ENCODE measurements at regions not wholly inside any gene's neighbourhood (a gene's known extent, or its start where the extent isn't known, plus 50 kb on each side); places are given as distances from the start of the nearest gene placed in this dataset.

GRCh38 chrX:69000877-69001276 lies 164.4 kb downstream of the PJA1 start:
- Histone ChIP-seq H3K36me3 (ENCODE audit: control insufficient read depth, insufficient read depth, low read length) (no peaks in the 10 kb centered on the region), H2AFZ (replicated peaks; ENCODE audit: low read length, poor library complexity) (no peak overlapping the region), H3K56ac (ENCODE audit: extremely low read depth, insufficient read depth, low read length) (no peak overlapping the region), H4K91ac (ENCODE audit: insufficient read depth, low read depth, low read length) (no peak overlapping the region), H3K23ac (ENCODE audit: low read depth, low read length) (no peak overlapping the region), H2AK5ac (ENCODE audit: low read depth, low read length) (no peak overlapping the region), H3K79me1 (ENCODE audit: low read depth in 1 of 2, low read length in 2 of 2) (no peaks in the 10 kb centered on the region), H3K14ac (replicated peaks; ENCODE audit: low read depth, low read length) (no peak overlapping the region), H2BK15ac (ENCODE audit: low read depth, low read length) (no peak overlapping the region), H2BK20ac (ENCODE audit: low read depth, low read length) (no peak overlapping the region), H4K20me1 (ENCODE audit: insufficient read depth, low read length) (no peaks in the 10 kb centered on the region), H3K4me1 (ENCODE audit: control insufficient read depth, insufficient read depth, low read length) (peaks cover 4% of the 10 kb centered on the region; the same call in 1 of the 2 replicates), H4K8ac (ENCODE audit: low read depth in 2 of 2, low read length in 2 of 2) (no peak overlapping the region), H2AK9ac (replicated peaks; ENCODE audit: low read depth, low read length, poor library complexity) (no peak overlapping the region), H2BK120ac (ENCODE audit: low read depth, low read length) (no peak overlapping the region), H3K4me2 (ENCODE audit: low read depth, low read length) (no peak overlapping the region), H4K5ac (ENCODE audit: low read depth, low read length) (no peak overlapping the region), H2BK5ac (ENCODE audit: low read depth, low read length, poor library complexity, severe bottlenecking) (no peak overlapping the region), H3K27me3 (ENCODE audit: control insufficient read depth, insufficient read depth, low read length) (peaks cover 14% of the 10 kb centered on the region), H3K4me3 (ENCODE audit: insufficient read depth, low read depth, low read length) (no peak overlapping the region), H3K27ac (ENCODE audit: insufficient read depth, low read length) (no peak overlapping the region), H3K9ac (ENCODE audit: low read depth, low read length) (no peak overlapping the region), H3K9me1 (ENCODE audit: insufficient read depth, low read length) (no peaks in the 10 kb centered on the region), H3K9me3 (ENCODE audit: control insufficient read depth, insufficient read depth, low read length) (no peaks in the 10 kb centered on the region), H3K18ac (ENCODE audit: low read depth, low read length) (no peak overlapping the region), H3K4ac (ENCODE audit: low read depth, low read length) (no peak overlapping the region)
- intact Hi-C loops (cut with micrococcal nuclease) (no loop called here), in situ Hi-C loops (cut with MboI; ENCODE audit: low sequenced_read_pairs) (no loop called here), dilution Hi-C loops (cut with HindIII; ENCODE audit: low sequenced_read_pairs, unreplicated experiment) (no loop called here)
- TF ChIP-seq ELK1 (IDR thresholded peaks at IDR 0.05; ENCODE audit: borderline replicate concordance, low read depth, low read length) (no peak), POLR2A (IDR thresholded peaks at IDR 0.05; ENCODE audit: low read depth, low read length) (no peak), CHD1 (IDR thresholded peaks at IDR 0.05; ENCODE audit: low read depth, low read length) (no peak), SMC3 (IDR thresholded peaks at IDR 0.05; ENCODE audit: low read depth, low read length) (no peak), CTCF (conservative IDR thresholded peaks at IDR 0.05; ENCODE audit: low read depth, low read length) (no peak), BHLHE40 (IDR thresholded peaks at IDR 0.05; ENCODE audit: low read depth, low read length) (no peak), MAZ (IDR thresholded peaks at IDR 0.05; ENCODE audit: borderline replicate concordance, low read depth, low read length) (no peak), RFX5 (IDR thresholded peaks at IDR 0.05; ENCODE audit: low read depth, low read length) (no peak), NFE2L2 (IDR thresholded peaks at IDR 0.05; ENCODE audit: low read depth, low read length) (no peak), RAD21 (IDR thresholded peaks at IDR 0.05; ENCODE audit: low read length) (no peak), USF2 (IDR thresholded peaks at IDR 0.05; ENCODE audit: low read depth, low read length) (no peak), CEBPB (IDR thresholded peaks at IDR 0.05; ENCODE audit: low read depth, low read length) (no peak), FOS (IDR thresholded peaks at IDR 0.05; ENCODE audit: low read depth, low read length) (no peak)
- no CpG with 5 or more reads among the region's 4 CpGs for whole genome bisulfite sequencing, 2 experiments (ENCODE audit: extremely low coverage in 2 of 2, insufficient read length in 1 of 2)
- no TSS peak for BruUV-seq (replicated peaks)
- ChIA-PET CTCF (no interaction called here), POLR2A (ENCODE audit: unreplicated experiment) (no interaction called here)
- ATAC-seq (ENCODE audit: low read depth) (no peak), DNase-seq (no peak)

All from IMR-90 (cell line).